HG02610 (cell line): ENCODE measurements at regions not wholly inside any gene's neighbourhood (a gene's known extent, or its start where the extent isn't known, plus 50 kb on each side); places are given as distances from the start of the nearest gene placed in this dataset.

Experiments
- ATAC-seq: cut with Tn5 transposase; IDR thresholded peaks from one replicate; pipeline ENCODE4 v1.9.1; 2021; ENCODE audit warnings: mild to moderate bottlenecking, moderate library complexity; ENCODE audit not compliant: unreplicated experiment

DNA sequence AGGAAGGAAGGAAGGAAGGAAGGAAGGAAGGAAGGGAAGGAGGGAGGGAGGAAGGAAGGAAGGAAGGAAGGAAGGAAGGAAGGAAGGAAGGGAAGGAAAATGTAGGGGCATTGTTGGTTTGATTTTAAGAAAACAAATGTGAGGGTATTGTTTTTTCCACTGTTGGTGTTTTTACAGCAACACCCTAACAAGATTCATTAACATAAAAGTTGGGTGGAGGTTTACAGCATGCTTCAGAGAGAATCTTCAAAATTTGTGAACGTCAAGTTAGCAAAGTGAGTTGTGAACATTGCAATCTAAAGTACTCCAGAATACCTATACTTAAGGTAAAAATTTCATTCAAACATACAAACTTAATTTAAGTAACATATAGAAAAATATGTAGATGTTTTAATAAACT lies 200.2 kb upstream of the ID4 start:
- ATAC-seq: no peak

- ATAC-seq: no peak
These were observed 198.2 kb upstream of the ID4 start for GRCh38 chr6:19638931-19639330.

DNA sequence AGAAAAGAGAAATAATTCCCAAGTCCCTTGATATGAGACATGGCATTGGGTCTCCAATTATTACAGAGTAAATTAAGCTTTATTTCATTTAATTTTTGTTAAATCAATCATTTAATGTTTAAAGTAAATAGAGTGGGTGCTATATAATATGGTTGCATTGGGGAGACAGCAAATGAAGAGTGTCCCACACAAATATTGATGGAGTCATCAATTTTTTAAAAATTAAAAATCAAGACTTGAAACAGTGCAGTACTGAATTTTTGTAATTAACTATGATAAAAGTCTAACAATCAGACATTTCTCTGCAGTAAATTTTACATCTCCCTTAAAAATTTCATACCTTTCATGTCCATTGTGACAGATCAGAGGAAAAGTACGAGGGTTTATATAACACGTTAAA lies 193.9 kb upstream of the ID4 start:
- ATAC-seq: no peak

- no peak for ATAC-seq
These were observed 193.5 kb upstream of the ID4 start for GRCh38 chr6:19643713-19644112.

DNA sequence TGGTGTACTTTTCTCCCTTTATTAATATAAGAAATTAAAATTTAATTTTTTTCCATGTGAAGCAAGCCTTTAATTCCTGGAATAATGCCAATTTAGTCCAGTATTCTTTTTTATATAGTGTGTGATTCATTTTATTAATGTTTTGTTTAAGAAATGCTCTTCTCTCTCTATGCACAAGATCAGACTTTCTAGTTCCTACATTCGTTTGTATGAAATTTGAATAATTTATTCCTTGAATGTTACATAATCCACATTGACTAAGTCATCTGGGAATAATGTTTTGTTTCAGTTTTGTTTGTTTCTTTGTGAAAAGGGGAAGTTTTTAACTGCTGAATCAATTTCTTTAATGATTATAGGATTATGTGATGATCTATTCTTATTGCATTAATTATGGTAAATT lies 181.4 kb upstream of the ID4 start:
- ATAC-seq: no peak

GRCh38 chr6:19660123-19660910 lies 176.9 kb upstream of the ID4 start:
- ATAC-seq: no peak

DNA sequence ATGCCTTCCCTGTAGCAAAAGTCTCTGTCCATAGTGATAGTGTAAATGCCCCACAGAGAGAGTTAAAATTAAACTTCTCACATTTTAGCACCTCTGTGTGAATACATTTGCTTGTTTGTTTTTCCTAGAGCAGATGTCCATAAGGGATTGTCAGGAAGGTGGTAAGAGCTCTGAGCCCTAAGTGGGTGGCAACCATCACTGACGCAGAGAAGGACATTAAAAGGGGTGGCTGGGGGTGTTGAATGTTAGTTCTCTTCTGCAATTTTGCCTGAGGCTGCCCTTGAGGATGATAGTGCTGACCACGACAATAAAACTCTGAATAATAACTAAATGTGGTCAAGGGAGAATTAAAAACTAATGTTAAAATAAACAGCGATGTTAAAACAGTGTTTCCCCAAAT lies 174.3 kb upstream of the ID4 start:
- no peak for ATAC-seq

- ATAC-seq: no peak
These were observed 173.7 kb upstream of the ID4 start for GRCh38 chr6:19663479-19663878.

GRCh38 chr6:19664050-19664449 lies 173.1 kb upstream of the ID4 start:
- ATAC-seq: no peak

GRCh38 chr6:19664878-19665612 lies 172.1 kb upstream of the ID4 start:
- no peak for ATAC-seq

DNA sequence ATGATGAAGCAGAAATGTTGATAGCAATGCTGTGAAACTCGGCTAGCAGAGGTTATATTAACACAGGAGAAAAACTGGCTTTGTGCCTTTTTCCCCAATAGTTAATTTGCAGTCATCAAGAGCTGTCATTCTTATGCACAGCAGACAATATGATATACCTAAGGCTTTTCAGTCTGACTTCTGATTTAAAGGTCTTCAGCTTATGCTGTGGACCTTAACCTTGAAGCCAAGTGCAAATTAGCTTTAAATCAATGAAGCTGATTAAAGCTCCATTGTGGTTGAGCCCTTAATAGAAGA lies 171.6 kb upstream of the ID4 start:
- no peak for ATAC-seq

DNA sequence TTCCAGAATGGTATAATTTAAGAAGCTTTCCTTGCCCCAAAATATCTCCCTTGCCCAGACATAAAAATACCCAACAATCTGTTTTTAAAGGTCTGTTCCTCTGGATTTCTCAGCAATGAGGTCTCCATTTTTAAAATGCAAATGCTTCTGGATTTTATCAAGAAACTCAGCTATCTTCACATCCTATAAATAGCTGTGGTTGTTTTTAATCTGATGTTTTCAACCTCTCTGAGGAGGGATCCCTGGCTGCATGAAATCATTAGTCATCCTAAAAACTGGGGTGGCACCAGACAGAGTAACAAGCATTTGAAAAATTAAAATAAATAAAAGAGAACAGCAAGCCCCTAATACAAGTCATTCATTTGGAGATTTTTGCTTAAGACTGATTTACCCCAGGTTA lies 168.5 kb upstream of the ID4 start:
- no peak for ATAC-seq

GRCh38 chr6:19669206-19669605 lies 168.0 kb upstream of the ID4 start:
- ATAC-seq: no peak

- no peak for ATAC-seq
These were observed 154.3 kb upstream of the ID4 start for GRCh38 chr6:19682859-19683258.

GRCh38 chr6:19690325-19691075 lies 146.7 kb upstream of the ID4 start:
- ATAC-seq: no peak

DNA sequence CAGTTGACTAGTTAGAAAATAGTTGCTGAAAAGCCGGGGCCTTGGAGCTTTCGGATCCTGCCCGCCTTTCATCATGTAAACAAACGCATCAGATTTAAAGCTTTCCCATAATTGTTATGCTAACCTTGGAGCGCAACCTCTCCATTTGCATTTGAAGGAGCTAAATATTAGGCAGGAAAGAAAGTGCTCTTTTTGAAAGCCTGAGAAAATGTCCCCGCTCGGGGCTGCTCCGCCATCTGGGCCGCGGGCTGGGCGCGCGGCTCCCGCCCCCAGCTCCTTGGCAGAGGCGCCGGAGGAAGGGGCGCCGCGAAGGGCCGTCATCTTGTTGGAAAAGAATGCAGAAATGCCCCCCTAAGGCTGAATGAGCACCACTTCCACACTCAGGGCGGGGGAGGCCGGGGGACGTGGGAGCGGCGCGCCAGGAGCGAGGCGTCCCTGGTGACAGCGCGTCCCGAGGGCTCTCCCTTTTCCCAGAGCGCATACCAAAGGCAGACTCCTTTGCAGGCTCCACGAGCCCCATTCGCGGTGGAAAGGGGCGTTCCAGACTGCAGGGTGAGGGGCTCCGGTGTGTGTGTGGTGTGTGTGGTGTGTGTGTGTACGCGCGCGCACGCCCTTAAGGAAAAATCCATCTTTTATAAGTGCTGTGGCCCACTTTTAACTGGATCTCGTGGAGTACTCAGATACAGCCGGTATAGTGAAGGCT lies 145.6 kb upstream of the ID4 start:
- no peak for ATAC-seq

GRCh38 chr6:19692506-19693298 lies 144.5 kb upstream of the ID4 start:
- ATAC-seq: no peak

GRCh38 chr6:19694697-19695096 lies 142.5 kb upstream of the ID4 start:
- no peak for ATAC-seq

DNA sequence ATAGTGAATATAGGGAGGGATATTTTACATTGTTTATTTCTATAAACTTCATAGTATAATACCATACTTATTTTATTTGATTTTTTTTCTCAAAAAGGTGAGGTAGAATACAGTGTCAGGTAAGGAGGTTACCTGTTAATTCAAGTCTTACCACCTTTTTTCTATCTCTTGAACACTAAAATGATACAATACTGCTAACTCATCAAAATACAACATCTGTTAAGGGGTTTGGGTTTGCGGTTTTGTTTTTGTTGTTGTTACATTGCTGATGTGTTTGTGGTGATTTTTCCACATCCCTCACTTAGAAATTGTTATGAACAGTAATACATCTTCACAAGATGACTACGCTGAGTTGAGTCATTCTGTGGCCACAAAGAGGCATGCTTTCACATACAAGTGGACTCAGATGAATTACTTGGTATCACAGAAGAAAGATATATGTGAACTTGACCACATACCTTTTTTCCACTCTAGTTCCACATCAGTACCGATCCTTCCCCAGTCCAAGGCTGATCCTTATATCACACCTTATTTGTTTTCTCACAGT lies 139.4 kb upstream of the ID4 start:
- no peak for ATAC-seq

GRCh38 chr6:19699932-19700331 lies 137.2 kb upstream of the ID4 start:
- ATAC-seq: no peak
